Urinary bladder (tissue), 3 donors: ENCODE measurements at regions not wholly inside any gene's neighbourhood (a gene's known extent, or its start where the extent isn't known, plus 50 kb on each side); places are given as distances from the start of the nearest gene placed in this dataset.
"Not testable (repeated sequence)": the region's sequence is repeated elsewhere in the genome, so short reads cannot be mapped to it uniquely, and the experiment has no call there.

ENCODE experiments used
- DNase-seq: peaks from one replicate; pipeline ENCODE4 v3.0.0-alpha.2; 2015; ENCODE audit errors: extremely low spot score
- H3K27ac ChIP-seq: one replicate; pipeline ENCODE4 v1.5.1; 2013; ENCODE audit warnings: low read depth, mild to moderate bottlenecking, moderate library complexity
- H3K36me3 ChIP-seq: one replicate; pipeline ENCODE4 v1.6.1; 2013; ENCODE audit warnings: mild to moderate bottlenecking, moderate library complexity; ENCODE audit not compliant: insufficient read depth
- H3K4me1 ChIP-seq: one replicate; pipeline ENCODE4 v1.6.1; 2013; ENCODE audit warnings: mild to moderate bottlenecking, moderate library complexity; ENCODE audit not compliant: insufficient read depth
- H3K4me3 ChIP-seq: one replicate; pipeline ENCODE4 v1.5.1; 2013; ENCODE audit warnings: low read depth, low read length
- WGBS: extraction: QIAGEN DNeasy Blood & Tissue Kit; methylation state at CpG from one replicate; pipeline ENCODE4 v1.1.7; 2013; 5-methylcytosine and 5-hydroxymethylcytosine counted together
- donor health status: healthy with polysubstance abuse.
- donor health status: healthy.

GRCh38 chr6:139879823-139880356 lies 505.4 kb upstream of the CITED2 start:
- Histone ChIP-seq H3K36me3 (no peaks in the 10 kb centered on the region), H3K27ac (no peak overlapping the region), H3K4me3 (no peak overlapping the region), H3K4me1 (no peaks in the 10 kb centered on the region)
- DNase-seq = no peak
- 89% methylated on average over 5 of the region's 5 CpGs for WGBS

DNA sequence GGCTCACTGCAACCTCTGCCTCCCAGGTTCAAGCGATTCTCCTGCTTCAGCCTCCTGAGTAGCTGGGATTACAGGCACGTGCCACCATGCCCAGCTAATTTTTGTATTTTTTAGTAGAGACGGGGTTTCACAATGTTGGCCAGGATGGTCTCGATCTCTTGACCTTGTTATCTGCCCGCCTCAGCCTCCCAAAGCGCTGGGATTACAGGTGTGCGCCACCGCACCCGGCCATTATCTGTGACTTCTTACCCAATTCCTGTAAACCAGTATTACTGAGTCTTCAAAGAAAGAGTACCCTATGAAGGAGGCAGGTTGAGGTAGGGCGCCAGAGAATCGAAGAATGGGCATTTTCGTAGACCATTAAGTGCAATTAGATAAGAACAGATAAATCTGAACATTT lies 504.8 kb upstream of the CITED2 start:
- not testable (repeated sequence) for DNase-seq, H3K36me3 ChIP-seq, H3K4me3 ChIP-seq, H3K4me1 ChIP-seq, H3K27ac ChIP-seq
- 99% methylated on average over 12 of the region's 12 CpGs for WGBS

DNA sequence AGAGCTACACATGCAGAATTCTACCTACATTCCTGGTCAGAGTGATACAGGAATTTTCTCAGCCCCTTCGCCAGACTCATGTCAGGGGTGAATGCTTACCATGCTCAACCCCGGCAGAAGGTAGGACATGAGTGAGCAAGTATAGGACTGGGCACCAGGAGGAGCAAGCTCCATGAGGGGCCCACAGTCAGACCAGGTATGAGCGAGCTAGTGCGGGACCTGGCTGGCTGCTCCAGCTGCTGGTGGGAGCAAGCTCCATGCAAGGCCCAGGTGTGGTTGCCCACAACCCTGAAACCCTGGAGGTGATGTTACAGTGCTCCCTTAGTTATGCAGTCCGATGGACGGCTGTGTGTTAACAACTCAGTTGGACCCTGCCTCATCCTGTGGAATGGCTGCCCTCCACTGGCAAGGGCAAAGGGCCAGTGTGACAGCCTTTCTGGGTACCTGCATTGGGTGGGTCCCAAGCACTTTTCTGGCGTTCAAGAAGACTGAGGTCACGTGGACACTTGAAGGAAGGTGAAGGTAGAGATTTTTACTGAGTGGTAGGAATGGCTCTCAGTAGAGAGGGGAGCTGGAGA lies 503.5 kb upstream of the CITED2 start:
- Histone ChIP-seq H3K4me1 (no peaks in the 10 kb centered on the region), H3K27ac (no peak overlapping the region), H3K4me3 (no peak overlapping the region), H3K36me3 (no peaks in the 10 kb centered on the region)
- no peak for DNase-seq
- 98% methylated on average over 8 of the region's 8 CpGs for WGBS

- no peaks in the 10 kb centered on the region for H3K36me3 ChIP-seq
- no peak overlapping the region for H3K4me3 ChIP-seq
- WGBS = 71% methylated on average over 2 of the region's 2 CpGs
- H3K27ac ChIP-seq = no peak overlapping the region
- no peaks in the 10 kb centered on the region for H3K4me1 ChIP-seq
- DNase-seq = no peak
These were observed 498.2 kb upstream of the CITED2 start for GRCh38 chr6:139872665-139873064.

- Histone ChIP-seq H3K4me3 (no peak overlapping the region), H3K4me1 (no peaks in the 10 kb centered on the region), H3K27ac (no peak overlapping the region), H3K36me3 (no peaks in the 10 kb centered on the region)
- no peak for DNase-seq
- 31% methylated on average over 1 of the region's 1 CpG for WGBS
These were observed 497.5 kb upstream of the CITED2 start for GRCh38 chr6:139871803-139872510.

- Histone ChIP-seq H3K4me1 (no peaks in the 10 kb centered on the region), H3K4me3 (no peak overlapping the region), H3K27ac (no peak overlapping the region), H3K36me3 (no peaks in the 10 kb centered on the region)
- no peak for DNase-seq
- WGBS = 92% methylated on average over 6 of the region's 6 CpGs
These were observed 496.8 kb upstream of the CITED2 start for GRCh38 chr6:139871165-139871710.

DNA sequence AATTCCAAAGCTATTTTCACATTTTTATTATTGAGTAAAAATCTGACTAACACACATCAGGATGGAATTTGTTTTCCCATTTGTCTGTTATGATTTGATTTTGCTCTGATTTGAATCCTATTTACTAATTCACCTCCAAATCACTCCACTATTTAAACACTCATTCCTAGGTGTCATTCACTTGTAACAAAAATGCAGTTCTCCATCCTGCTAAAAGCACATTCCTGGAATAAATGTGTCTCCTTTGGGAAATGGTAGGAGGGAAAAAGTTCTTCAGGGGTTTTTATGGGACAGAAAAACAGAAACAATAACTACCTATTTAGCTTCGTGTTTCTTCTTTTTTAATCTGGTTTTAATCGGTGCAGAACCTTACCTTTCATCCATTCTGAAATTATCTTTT lies 494.1 kb upstream of the CITED2 start:
- no peak for DNase-seq
- Histone ChIP-seq H3K4me1 (no peaks in the 10 kb centered on the region), H3K4me3 (no peak overlapping the region), H3K36me3 (no peaks in the 10 kb centered on the region), H3K27ac (no peak overlapping the region)
- 80% methylated on average over 2 of the region's 2 CpGs for WGBS

DNA sequence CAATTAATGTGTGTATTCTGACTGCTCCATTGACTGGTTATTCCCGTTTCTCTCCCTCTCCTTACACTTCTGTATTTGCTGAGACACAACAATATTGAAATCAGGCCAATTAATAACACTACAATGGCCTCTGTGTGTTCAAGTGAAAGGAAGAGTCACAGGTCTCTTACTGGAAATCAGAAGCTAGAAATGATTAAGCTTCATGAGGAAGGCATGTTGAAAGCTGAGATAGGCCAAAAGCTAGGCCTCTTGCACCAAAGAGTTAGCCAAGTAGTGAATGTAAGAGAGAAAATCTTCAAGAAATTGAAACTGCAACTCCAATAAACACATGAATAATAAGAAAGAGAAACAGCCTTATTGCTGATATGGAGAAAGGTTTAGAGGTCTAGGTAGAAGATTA lies 489.5 kb upstream of the CITED2 start:
- DNase-seq = no peak
- Histone ChIP-seq H3K27ac (no peak overlapping the region), H3K4me1 (no peaks in the 10 kb centered on the region), H3K4me3 (no peak overlapping the region), H3K36me3 (no peaks in the 10 kb centered on the region)
- 85% methylated on average over 1 of the region's 1 CpG for WGBS

GRCh38 chr6:139863346-139863745 lies 488.9 kb upstream of the CITED2 start:
- no peak overlapping the region for H3K4me3 ChIP-seq
- 83% methylated on average over 1 of the region's 1 CpG for WGBS
- H3K27ac ChIP-seq = no peak overlapping the region
- no peaks in the 10 kb centered on the region for H3K36me3 ChIP-seq
- H3K4me1 ChIP-seq = no peaks in the 10 kb centered on the region
- no peak for DNase-seq

DNA sequence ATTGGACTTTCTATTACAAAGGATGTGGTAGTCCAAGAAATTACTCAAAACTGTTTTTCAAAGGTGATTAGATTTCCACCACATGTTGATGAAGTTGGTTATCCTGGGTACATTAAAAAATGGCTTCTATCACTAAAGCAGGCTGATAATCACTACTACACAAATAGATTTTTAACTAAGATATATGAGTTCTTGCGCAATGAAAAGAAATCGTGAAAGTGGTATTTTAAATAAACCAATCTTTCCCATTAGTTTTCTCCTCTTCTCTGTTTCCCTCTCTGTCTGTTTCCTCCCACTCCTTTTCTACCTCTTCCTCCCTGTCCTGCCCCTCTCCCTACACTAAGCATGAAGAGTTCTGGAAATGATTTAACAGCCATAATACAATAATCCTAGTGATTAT lies 487.9 kb upstream of the CITED2 start:
- Histone ChIP-seq H3K4me1 (no peaks in the 10 kb centered on the region), H3K27ac (no peak overlapping the region), H3K36me3 (no peaks in the 10 kb centered on the region), H3K4me3 (no peak overlapping the region)
- no peak for DNase-seq
- WGBS = 89% methylated on average over 2 of the region's 2 CpGs

GRCh38 chr6:139860203-139860602 lies 485.8 kb upstream of the CITED2 start:
- Histone ChIP-seq H3K36me3 (no peaks in the 10 kb centered on the region), H3K4me1 (no peaks in the 10 kb centered on the region), H3K27ac (no peak overlapping the region), H3K4me3 (no peak overlapping the region)
- DNase-seq = no peak
- 77% methylated on average over 4 of the region's 4 CpGs for WGBS

DNA sequence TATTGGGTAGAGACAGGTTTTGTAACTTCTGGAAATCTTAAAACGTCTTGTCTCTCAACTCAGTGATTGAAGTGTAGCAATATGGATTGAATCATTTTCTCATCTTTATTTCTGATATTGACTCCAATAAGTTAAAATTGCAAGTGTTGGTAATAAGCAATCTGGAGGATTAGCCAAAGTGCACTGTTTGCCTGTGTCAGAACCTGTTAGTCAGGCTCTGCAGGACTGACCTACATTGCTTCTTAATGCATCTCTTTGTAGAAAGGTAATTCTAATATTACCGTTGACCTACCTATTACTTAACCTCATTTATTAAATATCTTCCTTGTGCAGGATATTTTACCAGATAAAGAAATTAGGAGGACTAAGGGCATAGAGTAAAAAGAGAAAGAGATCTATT lies 484.0 kb upstream of the CITED2 start:
- WGBS = 90% methylated on average over 2 of the region's 2 CpGs
- Histone ChIP-seq H3K36me3 (no peaks in the 10 kb centered on the region), H3K27ac (no peak overlapping the region), H3K4me3 (no peak overlapping the region), H3K4me1 (no peaks in the 10 kb centered on the region)
- DNase-seq = no peak

GRCh38 chr6:139857143-139857542 lies 482.7 kb upstream of the CITED2 start:
- 76% methylated on average over 2 of the region's 2 CpGs for WGBS
- H3K27ac ChIP-seq = no peak overlapping the region
- no peak overlapping the region for H3K4me3 ChIP-seq
- no peak for DNase-seq
- no peaks in the 10 kb centered on the region for H3K4me1 ChIP-seq
- H3K36me3 ChIP-seq = no peaks in the 10 kb centered on the region

- DNase-seq = no peak
- H3K27ac ChIP-seq = no peak overlapping the region
- H3K36me3 ChIP-seq = no peaks in the 10 kb centered on the region
- H3K4me3 ChIP-seq = no peak overlapping the region
- 85% methylated on average over 1 of the region's 1 CpG for WGBS
- H3K4me1 ChIP-seq = no peaks in the 10 kb centered on the region
These were observed 482.1 kb upstream of the CITED2 start for GRCh38 chr6:139856562-139856961.
